ENCODE measurements at regions not wholly inside any gene's neighbourhood (a gene's known extent, or its start where the extent isn't known, plus 50 kb on each side); places are given as distances from the start of the nearest gene placed in this dataset.

GRCh38 chr6:56904068-56904467 lies 50.8 kb upstream of the BEND6 start:
- no peaks in the 10 kb centered on the region for H3K27me3 ChIP-seq
- H3K36me3 ChIP-seq, result no peaks in the 10 kb centered on the region
- H3K4me3 ChIP-seq (ENCODE audit: low read depth in 1 of 2, low read length in 1 of 2), result no peak overlapping the region
- H3K4me1 ChIP-seq (ENCODE audit: control insufficient read depth in 1 of 2, insufficient read depth in 1 of 2, low read depth in 1 of 2, low read length in 1 of 2), result peaks cover 0 to 2% of the 10 kb centered on the region in 2 experiments
- no peak for TF ChIP-seq CTCF (IDR thresholded peaks at IDR 0.05)
- H3K9me3 ChIP-seq, result no peaks in the 10 kb centered on the region
- H3K27ac ChIP-seq, result no peak overlapping the region

- H3K4me3 ChIP-seq (ENCODE audit: low read depth in 1 of 2, low read length in 1 of 2), result no peak overlapping the region
- no peaks in the 10 kb centered on the region for H3K36me3 ChIP-seq
- H3K4me1 ChIP-seq (ENCODE audit: control insufficient read depth in 1 of 2, insufficient read depth in 1 of 2, low read depth in 1 of 2, low read length in 1 of 2), result peaks cover 0 to 2% of the 10 kb centered on the region in 2 experiments
- H3K27ac ChIP-seq, result no peak overlapping the region
- no peaks in the 10 kb centered on the region for H3K27me3 ChIP-seq
- no peaks in the 10 kb centered on the region for H3K9me3 ChIP-seq
- no peak for TF ChIP-seq CTCF (IDR thresholded peaks at IDR 0.05)
Observed at GRCh38 chr6:56902641-56903464, 52.1 kb upstream of the BEND6 start.

- Histone ChIP-seq H3K9me3 (no peaks in the 10 kb centered on the region), H3K27ac (no peak overlapping the region), H3K27me3 (no peaks in the 10 kb centered on the region), H3K4me1 (ENCODE audit: control insufficient read depth in 1 of 2, insufficient read depth in 1 of 2, low read depth in 1 of 2, low read length in 1 of 2) (peaks cover 0 to 2% of the 10 kb centered on the region in 2 experiments), H3K36me3 (no peaks in the 10 kb centered on the region), H3K4me3 (ENCODE audit: low read depth in 1 of 2, low read length in 1 of 2) (no peak overlapping the region)
- no peak for TF ChIP-seq CTCF (IDR thresholded peaks at IDR 0.05)
Observed at GRCh38 chr6:56900784-56901183, 54.1 kb upstream of the BEND6 start.

- TF ChIP-seq CTCF (IDR thresholded peaks at IDR 0.05), result no peak
- H3K27ac ChIP-seq, result no peak overlapping the region
- no peak overlapping the region for H3K4me3 ChIP-seq (ENCODE audit: low read depth in 1 of 2, low read length in 1 of 2)
- H3K4me1 ChIP-seq (ENCODE audit: control insufficient read depth in 1 of 2, insufficient read depth in 1 of 2, low read depth in 1 of 2, low read length in 1 of 2), result peaks cover 0 to 2% of the 10 kb centered on the region in 2 experiments
- H3K36me3 ChIP-seq, result no peaks in the 10 kb centered on the region
- no peaks in the 10 kb centered on the region for H3K27me3 ChIP-seq
- no peaks in the 10 kb centered on the region for H3K9me3 ChIP-seq
Observed at GRCh38 chr6:56899753-56900152, 55.2 kb upstream of the BEND6 start.

- TF ChIP-seq CTCF (IDR thresholded peaks at IDR 0.05), result no peak
- H3K27me3 ChIP-seq, result no peaks in the 10 kb centered on the region
- H3K9me3 ChIP-seq, result no peaks in the 10 kb centered on the region
- H3K27ac ChIP-seq, result no peak overlapping the region
- no peaks in the 10 kb centered on the region for H3K4me1 ChIP-seq (ENCODE audit: control insufficient read depth in 1 of 2, insufficient read depth in 1 of 2, low read depth in 1 of 2, low read length in 1 of 2)
- H3K36me3 ChIP-seq, result no peaks in the 10 kb centered on the region
- H3K4me3 ChIP-seq (ENCODE audit: low read depth in 1 of 2, low read length in 1 of 2), result no peak overlapping the region
Observed at GRCh38 chr6:56899311-56899710, 55.6 kb upstream of the BEND6 start.
